ENCODE measurements at regions not wholly inside any gene's neighbourhood (a gene's known extent, or its start where the extent isn't known, plus 50 kb on each side); places are given as distances from the start of the nearest gene placed in this dataset.

DNA sequence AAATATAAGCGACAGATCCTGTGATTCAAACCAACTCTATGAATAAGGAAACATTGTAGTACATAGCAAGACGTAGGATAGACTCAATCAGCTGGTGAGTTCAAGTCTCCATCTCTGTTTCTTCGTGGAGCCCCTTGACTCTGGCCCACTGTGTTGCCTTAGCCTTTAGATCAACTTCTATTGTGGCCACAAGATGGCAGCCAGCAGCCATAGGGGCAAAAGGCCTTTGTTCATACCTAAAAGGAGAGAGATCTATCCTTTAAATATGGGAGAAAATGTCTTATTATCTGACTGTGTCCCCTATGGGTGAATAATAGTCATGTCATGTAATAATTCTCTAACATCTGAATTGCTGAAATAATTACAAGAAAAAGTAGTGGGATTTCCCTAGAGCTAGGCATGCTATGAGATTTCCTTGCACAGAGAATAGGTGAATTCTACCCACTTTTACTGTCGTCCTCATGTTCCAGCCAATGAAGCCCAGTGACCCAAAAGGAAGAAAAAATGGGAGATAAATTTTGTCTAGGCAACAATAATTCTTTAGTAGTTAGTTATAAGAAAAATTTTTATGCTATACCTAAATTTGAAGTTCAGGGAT lies 129.4 kb downstream of the PCDH20 start:
- TF ChIP-seq, protein P1, sequence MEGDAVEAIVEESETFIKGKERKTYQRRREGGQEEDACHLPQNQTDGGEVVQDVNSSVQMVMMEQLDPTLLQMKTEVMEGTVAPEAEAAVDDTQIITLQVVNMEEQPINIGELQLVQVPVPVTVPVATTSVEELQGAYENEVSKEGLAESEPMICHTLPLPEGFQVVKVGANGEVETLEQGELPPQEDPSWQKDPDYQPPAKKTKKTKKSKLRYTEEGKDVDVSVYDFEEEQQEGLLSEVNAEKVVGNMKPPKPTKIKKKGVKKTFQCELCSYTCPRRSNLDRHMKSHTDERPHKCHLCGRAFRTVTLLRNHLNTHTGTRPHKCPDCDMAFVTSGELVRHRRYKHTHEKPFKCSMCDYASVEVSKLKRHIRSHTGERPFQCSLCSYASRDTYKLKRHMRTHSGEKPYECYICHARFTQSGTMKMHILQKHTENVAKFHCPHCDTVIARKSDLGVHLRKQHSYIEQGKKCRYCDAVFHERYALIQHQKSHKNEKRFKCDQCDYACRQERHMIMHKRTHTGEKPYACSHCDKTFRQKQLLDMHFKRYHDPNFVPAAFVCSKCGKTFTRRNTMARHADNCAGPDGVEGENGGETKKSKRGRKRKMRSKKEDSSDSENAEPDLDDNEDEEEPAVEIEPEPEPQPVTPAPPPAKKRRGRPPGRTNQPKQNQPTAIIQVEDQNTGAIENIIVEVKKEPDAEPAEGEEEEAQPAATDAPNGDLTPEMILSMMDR (IDR thresholded peaks at IDR 0.05): no peak
- TF ChIP-seq POLR2A (IDR thresholded peaks at IDR 0.05): no peak

Data from heart left ventricle (tissue), 13 donors.